BE2C (cell line): ENCODE measurements at regions not wholly inside any gene's neighbourhood (a gene's known extent, or its start where the extent isn't known, plus 50 kb on each side); places are given as distances from the start of the nearest gene placed in this dataset.

Experiments
- DNase-seq: peaks from one replicate; pipeline ENCODE4 v3.0.0-alpha.2; 2020
- H3K27me3 ChIP-seq: fragments of 250-450 bp; sonication (Bioruptor Pico); 2 replicates; pipeline ENCODE4 v1.5.1; 2020; ENCODE audit warnings: mild to moderate bottlenecking
- H3K36me3 ChIP-seq: fragments of 250-450 bp; sonication (Bioruptor Pico); 2 replicates; pipeline ENCODE4 v1.5.1; 2020; ENCODE audit warnings: mild to moderate bottlenecking
- H3K4me1 ChIP-seq: fragments of 250-450 bp; sonication (Bioruptor Pico); 2 replicates; pipeline ENCODE4 v1.5.1; 2020
- H3K4me3 ChIP-seq: 2 replicates; pipeline ENCODE4 v1.5.1; 2011; ENCODE audit warnings: low read depth, low read length
- H3K9me3 ChIP-seq: fragments of 250-450 bp; sonication (Bioruptor Pico); 2 replicates; pipeline ENCODE4 v1.5.1; 2020
- CTCF ChIP-seq: IDR thresholded peaks from 2 replicates; pipeline ENCODE4 v1.5.1; 2012; ENCODE audit warnings: mild to moderate bottlenecking, low read depth, low read length

DNA sequence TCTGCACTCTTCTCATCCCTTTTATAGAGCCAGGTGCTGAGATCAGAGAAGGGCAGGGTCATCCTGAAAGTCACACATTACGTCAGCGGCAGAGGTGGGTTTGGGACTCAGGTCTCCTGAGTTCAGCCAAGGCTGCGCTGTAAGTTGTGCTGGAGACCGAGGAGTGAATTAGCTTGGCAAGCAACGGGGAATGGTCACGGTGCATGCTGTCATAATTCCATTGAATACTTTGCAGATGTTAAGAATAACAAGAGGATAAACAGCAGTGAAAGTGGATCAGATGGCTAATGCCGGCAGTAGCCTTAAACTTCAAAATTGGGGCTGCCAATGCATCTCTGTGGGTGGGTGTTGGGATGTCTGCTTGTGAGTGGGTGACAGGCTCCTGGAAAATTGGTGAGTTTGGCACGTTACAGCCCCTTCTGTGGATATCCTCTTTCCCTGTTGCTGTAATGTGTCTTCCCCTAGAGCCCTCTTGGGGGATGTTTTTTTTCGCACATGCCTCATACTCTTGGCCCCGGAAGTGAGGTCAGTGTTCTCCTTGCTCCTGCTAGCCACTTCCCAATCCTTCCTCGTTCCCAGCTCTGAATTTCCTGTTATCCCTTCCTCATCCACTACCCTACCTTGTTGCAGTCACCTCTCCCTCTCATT, 287.1 kb upstream of the SRRM4 start:
- H3K4me3 ChIP-seq = no peak overlapping the region
- H3K36me3 ChIP-seq = no peaks in the 10 kb centered on the region
- TF ChIP-seq CTCF = no peak
- no peak for DNase-seq
- H3K4me1 ChIP-seq = no peaks in the 10 kb centered on the region
- H3K9me3 ChIP-seq = no peaks in the 10 kb centered on the region
- no peaks in the 10 kb centered on the region for H3K27me3 ChIP-seq

- no peak for DNase-seq
- H3K4me3 ChIP-seq = no peak overlapping the region
- no peaks in the 10 kb centered on the region for H3K36me3 ChIP-seq
- 0 out of 2 replicates have a peak, but pooled peaks have one; percentile 13 for TF ChIP-seq CTCF
- H3K27me3 ChIP-seq = no peaks in the 10 kb centered on the region
- H3K4me1 ChIP-seq = no peaks in the 10 kb centered on the region
- H3K9me3 ChIP-seq = no peaks in the 10 kb centered on the region
Measured at GRCh38 chr12:118704527-118705241, 276.7 kb upstream of the SRRM4 start.

DNA sequence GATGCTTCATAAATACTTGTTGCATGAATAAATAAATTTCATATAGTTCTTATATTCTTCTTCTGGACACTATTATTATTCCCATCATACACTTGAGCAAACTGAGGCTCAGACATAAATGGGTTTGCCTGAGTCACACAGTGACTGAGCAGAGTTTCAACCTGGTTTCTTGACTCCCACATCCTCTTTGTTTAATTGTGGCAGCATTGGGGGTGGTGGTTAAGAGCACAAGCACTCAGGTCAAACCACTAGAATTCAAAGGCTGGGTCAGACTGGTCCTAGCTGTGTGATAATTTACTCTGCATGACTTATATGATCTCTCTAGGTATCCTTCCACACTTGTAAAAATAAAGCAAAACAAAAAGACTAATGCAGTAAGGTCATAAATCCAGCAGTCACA, 274.9 kb upstream of the SRRM4 start:
- no peak for TF ChIP-seq CTCF
- H3K27me3 ChIP-seq = no peaks in the 10 kb centered on the region
- no peaks in the 10 kb centered on the region for H3K4me1 ChIP-seq
- DNase-seq = no peak
- H3K9me3 ChIP-seq = no peaks in the 10 kb centered on the region
- H3K4me3 ChIP-seq = no peak overlapping the region
- no peaks in the 10 kb centered on the region for H3K36me3 ChIP-seq

DNA sequence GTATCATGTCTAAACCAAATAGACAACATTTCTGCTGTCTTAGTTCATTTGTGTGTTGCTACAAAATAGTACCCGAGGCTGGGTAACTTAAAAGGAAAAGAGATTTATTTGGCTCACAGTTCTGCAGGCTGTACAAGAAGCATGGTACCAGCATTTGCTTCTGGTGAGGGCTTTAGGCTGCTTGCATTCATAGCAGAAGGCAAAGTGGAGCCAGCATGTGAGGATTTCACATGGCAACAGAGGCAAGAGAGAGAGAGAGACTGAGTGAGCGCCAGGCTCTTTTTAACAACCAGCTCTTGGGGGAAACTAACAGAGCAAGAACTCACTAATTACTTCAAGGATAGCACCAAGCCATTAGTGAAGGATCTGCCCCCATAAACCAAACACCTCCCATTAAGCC, 271.4 kb upstream of the SRRM4 start:
- H3K4me3 ChIP-seq = no peak overlapping the region
- H3K27me3 ChIP-seq = no peaks in the 10 kb centered on the region
- no peaks in the 10 kb centered on the region for H3K36me3 ChIP-seq
- H3K4me1 ChIP-seq = no peaks in the 10 kb centered on the region
- no peak for TF ChIP-seq CTCF
- DNase-seq = no peak
- H3K9me3 ChIP-seq = no peaks in the 10 kb centered on the region

DNA sequence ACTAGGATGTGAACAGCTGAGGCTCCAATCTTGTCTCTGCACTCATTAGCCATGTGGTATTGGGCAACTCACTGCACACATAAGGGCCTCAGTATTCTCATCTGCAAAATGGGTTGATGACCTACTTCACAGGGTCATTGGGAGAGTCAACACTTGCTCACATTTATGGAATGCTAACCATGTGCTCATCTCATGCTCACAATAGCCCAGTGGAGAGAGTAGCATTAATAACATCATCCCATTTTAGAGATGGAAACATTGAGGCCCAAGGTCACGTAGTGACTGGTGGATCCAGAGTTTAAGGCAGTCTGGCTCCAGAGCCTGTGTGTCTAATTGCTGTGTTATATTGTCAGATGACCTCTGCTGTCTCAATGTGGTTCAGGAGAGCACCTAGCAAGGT, 270.2 kb upstream of the SRRM4 start:
- Histone ChIP-seq H3K4me3 (no peak overlapping the region), H3K36me3 (no peaks in the 10 kb centered on the region), H3K27me3 (no peaks in the 10 kb centered on the region), H3K4me1 (no peaks in the 10 kb centered on the region), H3K9me3 (no peaks in the 10 kb centered on the region)
- no peak for TF ChIP-seq CTCF
- DNase-seq = no peak

GRCh38 chr12:118714051-118714460, 267.3 kb upstream of the SRRM4 start:
- DNase-seq = peak; percentile 67
- Histone ChIP-seq H3K36me3 (no peaks in the 10 kb centered on the region), H3K27me3 (no peaks in the 10 kb centered on the region), H3K4me1 (no peaks in the 10 kb centered on the region), H3K4me3 (no peak overlapping the region), H3K9me3 (no peaks in the 10 kb centered on the region)
- peak; percentile 80 for TF ChIP-seq CTCF
